DMS153 treated with DMSO at 0.1 percent for 48 hours (cell line): ENCODE measurements at regions not wholly inside any gene's neighbourhood (a gene's known extent, or its start where the extent isn't known, plus 50 kb on each side); places are given as distances from the start of the nearest gene placed in this dataset.

Experiments used
- DNase-seq: peaks from one replicate; lab custom pipeline; 2025; ENCODE audit not compliant: unreplicated experiment; lab: John Stamatoyannopoulos, UW

- DNase-seq, result no peak
These were observed 68.2 kb downstream of the MFAP3 start for GRCh38 chr5:154107010-154107409.

- DNase-seq, result no peak
These were observed 69.0 kb downstream of the MFAP3 start for GRCh38 chr5:154107756-154108155.

- no peak for DNase-seq
These were observed 70.8 kb downstream of the MFAP3 start for GRCh38 chr5:154109416-154110106.

GRCh38 chr5:154110107-154110453 is 71.3 kb downstream of the MFAP3 start:
- DNase-seq, result no peak

DNA sequence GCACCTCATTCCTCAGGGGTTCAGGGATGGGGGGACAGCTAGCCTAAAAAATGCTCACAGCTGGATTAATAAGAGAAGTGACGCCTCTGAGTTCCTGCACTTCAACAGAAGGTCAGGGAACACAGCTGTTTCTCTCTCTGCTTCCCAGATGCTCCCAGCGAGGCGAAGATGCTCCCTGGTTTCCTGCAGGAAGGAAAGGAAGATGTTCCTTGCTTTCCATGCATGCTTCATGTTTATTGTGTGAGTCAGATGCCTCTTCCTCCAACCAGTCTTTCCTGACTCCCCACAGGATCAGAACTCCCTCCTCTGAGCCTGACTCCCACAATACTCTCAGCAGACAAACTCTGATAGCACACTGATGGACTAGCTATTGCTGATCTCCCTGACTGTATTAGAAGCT is 71.9 kb downstream of the MFAP3 start:
- DNase-seq, result no peak

DNA sequence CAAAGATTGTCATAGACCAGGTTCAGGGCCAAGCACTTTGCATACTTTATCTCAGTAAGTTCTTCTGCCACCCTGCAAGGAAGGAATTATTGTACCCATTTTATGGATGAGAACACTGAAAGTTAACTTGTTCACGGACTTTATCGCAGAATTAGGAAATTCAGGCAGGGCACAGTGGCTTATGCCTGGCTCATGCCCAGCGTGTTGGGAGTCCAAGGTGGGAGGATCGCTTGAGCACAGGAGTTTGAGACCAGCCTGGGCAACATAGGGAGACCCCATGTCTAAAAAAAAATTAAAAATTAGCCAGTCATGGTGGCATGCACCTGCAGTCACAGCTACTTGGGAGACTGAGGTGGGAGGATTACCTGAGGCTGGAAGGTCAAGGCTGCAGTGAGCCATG is 72.4 kb downstream of the MFAP3 start:
- DNase-seq, result no peak

GRCh38 chr5:154112255-154112654 is 73.5 kb downstream of the MFAP3 start:
- no peak for DNase-seq

DNA sequence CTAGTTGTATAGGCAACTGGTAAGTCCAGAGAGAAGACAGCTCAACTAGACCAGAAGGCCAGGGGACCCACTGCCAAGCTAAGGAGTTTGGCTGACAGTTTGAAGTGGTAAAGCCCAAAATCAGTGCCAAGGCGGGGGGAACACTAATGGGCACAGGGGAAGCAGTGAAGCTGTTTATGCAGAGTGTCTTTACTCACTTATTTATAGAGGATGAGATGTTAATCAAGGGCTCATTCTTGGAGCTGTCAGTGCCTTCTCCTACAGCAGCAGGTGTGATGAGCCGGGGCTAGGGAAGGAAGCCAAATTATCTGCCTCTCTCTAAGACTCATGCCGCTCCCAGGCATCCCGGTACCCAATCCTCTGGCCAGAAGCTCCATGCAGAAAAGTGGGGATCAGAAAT is 75.2 kb upstream of the GALNT10 start:
- DNase-seq, result no peak

- DNase-seq, result peak; percentile 14
These were observed 73.5 kb upstream of the GALNT10 start for GRCh38 chr5:154117050-154117449.

- no peak for DNase-seq
These were observed 72.6 kb upstream of the GALNT10 start for GRCh38 chr5:154117930-154118329.

DNA sequence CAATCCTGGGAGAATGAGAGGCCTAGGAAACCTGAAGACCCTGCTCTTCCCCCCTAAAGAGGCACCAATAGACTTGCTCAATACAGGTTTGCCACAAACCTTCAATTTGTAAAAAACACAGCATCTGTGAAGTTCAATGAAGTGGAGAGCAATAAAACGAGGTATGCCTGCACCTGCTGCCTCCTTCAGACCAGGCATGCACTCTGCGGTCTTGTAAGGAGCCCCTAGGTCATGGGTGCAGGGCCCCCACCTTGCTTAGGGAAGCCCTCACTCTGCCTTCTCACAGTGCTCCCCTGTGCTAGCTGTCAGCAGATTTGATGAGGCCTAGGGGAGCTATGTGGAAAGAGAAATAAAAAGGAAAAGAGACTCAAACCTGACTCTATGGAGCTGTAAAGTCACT is 72.1 kb upstream of the GALNT10 start:
- DNase-seq, result no peak

GRCh38 chr5:154118893-154119336 is 71.6 kb upstream of the GALNT10 start:
- no peak for DNase-seq

DNA sequence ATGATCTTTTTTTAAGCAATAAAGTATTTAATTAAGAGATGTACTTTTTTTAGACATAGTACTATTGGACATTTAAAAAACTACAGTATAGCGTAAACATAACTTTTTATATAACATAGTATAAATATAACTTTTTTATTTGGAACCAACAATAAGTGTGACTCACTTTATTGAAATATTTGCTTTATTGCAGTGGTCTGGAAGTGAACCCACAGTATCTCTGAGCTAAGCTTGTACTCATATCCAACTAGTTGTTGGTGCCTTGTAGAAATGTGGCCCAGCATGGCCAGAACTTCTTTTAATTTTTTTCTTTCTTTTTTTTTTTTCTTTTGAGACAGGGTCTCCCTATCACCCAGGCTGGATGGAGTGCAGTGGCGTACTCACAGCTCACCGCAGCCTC is 61.5 kb upstream of the GALNT10 start:
- DNase-seq, result no peak

- no peak for DNase-seq
These were observed 60.6 kb upstream of the GALNT10 start for GRCh38 chr5:154129921-154130320.

GRCh38 chr5:154131817-154132216 is 58.7 kb upstream of the GALNT10 start:
- no peak for DNase-seq

GRCh38 chr5:154132718-154133307 is 57.7 kb upstream of the GALNT10 start:
- no peak for DNase-seq

- DNase-seq, result no peak
These were observed 56.9 kb upstream of the GALNT10 start for GRCh38 chr5:154133591-154133990.

- DNase-seq, result no peak
These were observed 56.0 kb upstream of the GALNT10 start for GRCh38 chr5:154134499-154134898.

DNA sequence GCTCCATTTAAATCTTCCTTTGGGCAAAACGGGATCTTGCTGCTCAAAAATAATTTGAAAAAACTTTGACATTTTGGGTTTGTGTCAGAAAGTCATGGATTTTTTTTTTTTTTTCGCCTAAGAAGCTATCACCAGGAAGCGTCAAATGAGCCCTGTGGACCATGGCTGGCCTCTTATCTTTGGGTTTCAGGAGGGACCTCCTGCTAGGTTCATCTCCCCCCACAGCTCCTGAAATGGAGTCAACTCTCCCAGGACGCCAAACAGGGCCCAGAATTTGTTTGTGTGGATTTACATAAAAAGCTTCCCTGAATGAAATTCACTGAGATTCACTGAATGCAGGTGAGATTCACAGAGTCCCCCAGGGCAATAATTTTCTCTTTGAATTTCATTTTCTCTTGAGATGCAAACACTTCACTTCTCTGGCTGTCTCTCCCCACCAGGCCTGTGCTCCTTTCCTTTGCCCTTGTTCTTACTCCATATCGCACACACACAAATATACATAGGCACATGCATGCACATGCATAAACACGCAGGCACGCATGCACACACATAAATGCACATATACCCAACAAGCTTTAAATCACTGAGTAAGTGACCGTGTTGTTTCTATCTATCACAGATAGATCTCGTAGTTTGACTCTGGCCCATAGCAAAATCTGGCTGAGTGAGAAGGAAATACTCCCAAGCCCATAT is 55.3 kb upstream of the GALNT10 start:
- no peak for DNase-seq

DNA sequence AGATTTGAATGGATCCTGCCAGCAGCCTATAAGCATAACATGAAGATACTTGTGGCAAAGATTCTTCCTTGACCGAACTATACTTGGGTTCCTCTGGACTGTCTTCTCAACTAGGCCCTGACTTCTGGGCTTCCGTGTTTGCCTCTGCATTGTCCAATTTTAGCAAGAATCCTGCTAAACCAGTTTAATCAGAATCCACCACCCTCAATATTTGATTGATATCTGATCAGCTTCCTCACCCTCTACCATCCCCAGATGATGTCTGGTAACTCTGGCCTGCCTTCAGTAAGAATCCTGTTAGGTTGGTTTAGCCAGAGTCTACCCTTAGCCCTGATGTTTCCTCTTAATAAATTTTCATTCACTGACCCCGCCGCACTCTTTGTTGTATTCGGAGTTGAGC is 54.4 kb upstream of the GALNT10 start:
- DNase-seq, result no peak

DNA sequence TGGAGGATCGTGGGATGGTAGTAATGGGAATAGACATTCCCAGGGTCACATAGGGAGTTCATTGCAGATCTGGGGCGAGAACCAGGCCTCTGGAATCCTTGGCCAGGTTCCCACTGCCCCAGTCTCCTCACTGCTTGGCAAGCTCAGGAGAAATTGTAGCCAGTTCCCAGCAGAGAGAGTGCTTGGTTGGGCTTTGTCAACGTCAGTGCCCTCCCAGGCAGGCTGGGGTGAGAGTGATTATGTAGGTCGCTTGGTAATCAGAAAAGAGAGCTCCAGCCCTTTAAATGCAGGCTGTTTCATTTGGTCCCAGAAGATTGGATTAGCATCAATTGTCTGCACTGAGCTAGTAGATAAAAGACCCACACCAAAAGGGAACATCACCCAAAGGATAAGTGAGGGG is 51.8 kb upstream of the GALNT10 start:
- DNase-seq, result no peak

GRCh38 chr5:154140381-154140780 is 50.2 kb upstream of the GALNT10 start:
- no peak for DNase-seq
